Ovary (tissue), 3 donors: ENCODE measurements at regions not wholly inside any gene's neighbourhood (a gene's known extent, or its start where the extent isn't known, plus 50 kb on each side); places are given as distances from the start of the nearest gene placed in this dataset.

Source experiments
- POLR2A ChIP-seq: fragments of 450-650 bp; IDR thresholded peaks from one replicate; pipeline ENCODE4 v1.6.1; 2017; ENCODE audit warnings: antibody characterized with exemption, mild to moderate bottlenecking, moderate library complexity
- TF ChIP-seq, protein P1 (sequence below), 3 donors: fragments of 450-650 bp in 2 of 3; fragments of 200-600 bp in 1 of 3; IDR thresholded peaks; one replicate each; pipeline versions ENCODE4 v1.5.1 to v1.8.0; 2016 to 2022; ENCODE audit warnings: antibody characterized with exemption in 3 of 3, mild to moderate bottlenecking in 1 of 3
- donor health status: DM: no; HTN: no; CAD: no.

DNA sequence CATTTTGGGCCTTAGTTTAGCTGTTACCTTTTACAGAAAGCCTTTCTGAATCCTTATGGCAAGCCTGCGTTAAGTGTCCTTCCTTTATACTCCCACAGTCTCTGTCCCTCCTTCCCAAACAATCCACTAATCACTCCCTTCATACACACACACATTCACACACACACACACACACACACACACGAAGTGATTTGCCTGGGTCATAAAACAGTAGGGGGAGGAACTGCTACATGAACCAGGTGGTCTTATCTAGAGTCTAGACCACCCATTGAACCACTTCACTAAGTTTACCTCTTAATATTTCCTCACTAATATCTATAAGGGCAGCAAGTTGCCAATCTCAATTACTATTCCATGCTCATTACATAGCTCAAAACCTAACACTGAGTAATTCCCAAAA is 196.7 kb upstream of the GUCY1A2 start:
- TF ChIP-seq, protein P1, sequence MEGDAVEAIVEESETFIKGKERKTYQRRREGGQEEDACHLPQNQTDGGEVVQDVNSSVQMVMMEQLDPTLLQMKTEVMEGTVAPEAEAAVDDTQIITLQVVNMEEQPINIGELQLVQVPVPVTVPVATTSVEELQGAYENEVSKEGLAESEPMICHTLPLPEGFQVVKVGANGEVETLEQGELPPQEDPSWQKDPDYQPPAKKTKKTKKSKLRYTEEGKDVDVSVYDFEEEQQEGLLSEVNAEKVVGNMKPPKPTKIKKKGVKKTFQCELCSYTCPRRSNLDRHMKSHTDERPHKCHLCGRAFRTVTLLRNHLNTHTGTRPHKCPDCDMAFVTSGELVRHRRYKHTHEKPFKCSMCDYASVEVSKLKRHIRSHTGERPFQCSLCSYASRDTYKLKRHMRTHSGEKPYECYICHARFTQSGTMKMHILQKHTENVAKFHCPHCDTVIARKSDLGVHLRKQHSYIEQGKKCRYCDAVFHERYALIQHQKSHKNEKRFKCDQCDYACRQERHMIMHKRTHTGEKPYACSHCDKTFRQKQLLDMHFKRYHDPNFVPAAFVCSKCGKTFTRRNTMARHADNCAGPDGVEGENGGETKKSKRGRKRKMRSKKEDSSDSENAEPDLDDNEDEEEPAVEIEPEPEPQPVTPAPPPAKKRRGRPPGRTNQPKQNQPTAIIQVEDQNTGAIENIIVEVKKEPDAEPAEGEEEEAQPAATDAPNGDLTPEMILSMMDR (IDR thresholded peaks at IDR 0.05): no peak
- TF ChIP-seq POLR2A: no peak
